Type B pancreatic cell (in vitro differentiated cells): ENCODE measurements at regions not wholly inside any gene's neighbourhood (a gene's known extent, or its start where the extent isn't known, plus 50 kb on each side); places are given as distances from the start of the nearest gene placed in this dataset.

Experiments
- DNase-seq: peaks from one replicate; pipeline ENCODE4 v3.0.0; 2021; ENCODE audit warnings: mixed read lengths; ENCODE audit not compliant: unreplicated experiment; ENCODE audit errors: extremely low spot score
- H3K27ac Mint-ChIP-seq: 2 replicates; pipeline ENCODE4 v1.8.0; 2021; ENCODE audit warnings: mild to moderate bottlenecking, mixed read lengths
- H3K27me3 Mint-ChIP-seq: 2 replicates; pipeline ENCODE4 v1.8.0; 2021; ENCODE audit warnings: mixed read lengths
- H3K36me3 Mint-ChIP-seq: 2 replicates; pipeline ENCODE4 v1.8.0; 2021; ENCODE audit warnings: mixed read lengths
- H3K4me1 Mint-ChIP-seq: one replicate; pipeline ENCODE4 v1.8.0; 2021; ENCODE audit warnings: mixed read lengths; ENCODE audit not compliant: unreplicated experiment
- H3K4me3 Mint-ChIP-seq: 2 replicates; pipeline ENCODE4 v1.8.0; 2021; ENCODE audit warnings: mild to moderate bottlenecking, mixed read lengths
- H3K9me3 Mint-ChIP-seq: 2 replicates; pipeline ENCODE4 v1.8.0; 2021; ENCODE audit warnings: mixed read lengths
- TF ChIP-seq, protein P1 (sequence below): fragments of 200-600 bp; sonication (generic); conservative IDR thresholded peaks from 2 replicates; pipeline ENCODE4 v1.5.0; 2021; ENCODE audit warnings: antibody characterized with exemption, mild to moderate bottlenecking

DNA sequence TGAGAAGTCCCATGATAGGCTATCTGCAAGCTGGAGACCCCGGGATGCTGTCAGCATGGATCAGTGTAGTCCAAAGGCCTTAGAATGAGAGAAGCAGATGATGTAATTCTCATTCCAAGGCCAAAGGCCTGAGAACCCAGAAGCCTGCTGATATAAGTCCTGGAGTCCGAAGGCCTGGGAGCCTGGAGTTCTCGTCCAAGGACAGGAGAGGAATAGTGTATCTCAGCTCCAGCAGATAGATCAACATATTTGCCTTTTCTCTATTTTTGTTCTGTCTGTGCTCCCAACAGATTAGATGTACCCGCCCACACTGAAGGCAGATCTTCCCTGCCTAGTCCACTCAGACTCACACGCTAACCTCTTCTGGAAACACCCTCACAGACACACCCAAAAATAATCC lies 454.9 kb upstream of the CHAC2 start:
- Mint-ChIP-seq H3K27ac (no peak overlapping the region), H3K27me3 (no peaks in the 10 kb centered on the region), H3K4me1 (no peaks in the 10 kb centered on the region), H3K9me3 (peaks cover 5% of the 10 kb centered on the region), H3K36me3 (no peaks in the 10 kb centered on the region), H3K4me3 (no peak overlapping the region)
- DNase-seq, result no peak
- TF ChIP-seq, protein P1, sequence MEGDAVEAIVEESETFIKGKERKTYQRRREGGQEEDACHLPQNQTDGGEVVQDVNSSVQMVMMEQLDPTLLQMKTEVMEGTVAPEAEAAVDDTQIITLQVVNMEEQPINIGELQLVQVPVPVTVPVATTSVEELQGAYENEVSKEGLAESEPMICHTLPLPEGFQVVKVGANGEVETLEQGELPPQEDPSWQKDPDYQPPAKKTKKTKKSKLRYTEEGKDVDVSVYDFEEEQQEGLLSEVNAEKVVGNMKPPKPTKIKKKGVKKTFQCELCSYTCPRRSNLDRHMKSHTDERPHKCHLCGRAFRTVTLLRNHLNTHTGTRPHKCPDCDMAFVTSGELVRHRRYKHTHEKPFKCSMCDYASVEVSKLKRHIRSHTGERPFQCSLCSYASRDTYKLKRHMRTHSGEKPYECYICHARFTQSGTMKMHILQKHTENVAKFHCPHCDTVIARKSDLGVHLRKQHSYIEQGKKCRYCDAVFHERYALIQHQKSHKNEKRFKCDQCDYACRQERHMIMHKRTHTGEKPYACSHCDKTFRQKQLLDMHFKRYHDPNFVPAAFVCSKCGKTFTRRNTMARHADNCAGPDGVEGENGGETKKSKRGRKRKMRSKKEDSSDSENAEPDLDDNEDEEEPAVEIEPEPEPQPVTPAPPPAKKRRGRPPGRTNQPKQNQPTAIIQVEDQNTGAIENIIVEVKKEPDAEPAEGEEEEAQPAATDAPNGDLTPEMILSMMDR, result no peak

- no peak overlapping the region for H3K4me3 Mint-ChIP-seq
- TF ChIP-seq, protein P1, result no peak
- H3K36me3 Mint-ChIP-seq, result no peaks in the 10 kb centered on the region
- H3K27me3 Mint-ChIP-seq, result no peaks in the 10 kb centered on the region
- no peak overlapping the region for H3K27ac Mint-ChIP-seq
- H3K4me1 Mint-ChIP-seq, result no peaks in the 10 kb centered on the region
- peaks cover 5% of the 10 kb centered on the region for H3K9me3 Mint-ChIP-seq
- no peak for DNase-seq
Observed at GRCh38 chr2:53312181-53312580, 455.4 kb upstream of the CHAC2 start.

GRCh38 chr2:53303012-53303578 lies 464.5 kb upstream of the CHAC2 start:
- no peaks in the 10 kb centered on the region for H3K27me3 Mint-ChIP-seq

GRCh38 chr2:53302455-53302854 lies 465.1 kb upstream of the CHAC2 start:
- no peak for DNase-seq
- TF ChIP-seq, protein P1, result no peak
- Mint-ChIP-seq H3K4me3 (no peak overlapping the region), H3K36me3 (no peaks in the 10 kb centered on the region), H3K27ac (no peak overlapping the region), H3K27me3 (no peaks in the 10 kb centered on the region), H3K4me1 (no peaks in the 10 kb centered on the region), H3K9me3 (no peaks in the 10 kb centered on the region)

More at GRCh38 chr2:53303012-53303578, 464.5 kb upstream of the CHAC2 start:
- Mint-ChIP-seq H3K36me3 (no peaks in the 10 kb centered on the region), H3K4me3 (no peak overlapping the region), H3K4me1 (no peaks in the 10 kb centered on the region), H3K27ac (no peak overlapping the region), H3K9me3 (no peaks in the 10 kb centered on the region)
- TF ChIP-seq, protein P1, result no peak
- DNase-seq, result no peak

- H3K27ac Mint-ChIP-seq, result no peak overlapping the region
- no peaks in the 10 kb centered on the region for H3K27me3 Mint-ChIP-seq
- H3K4me3 Mint-ChIP-seq, result no peak overlapping the region
- TF ChIP-seq, protein P1, result no peak
- H3K9me3 Mint-ChIP-seq, result no peaks in the 10 kb centered on the region
- no peaks in the 10 kb centered on the region for H3K36me3 Mint-ChIP-seq
- H3K4me1 Mint-ChIP-seq, result no peaks in the 10 kb centered on the region
- no peak for DNase-seq
Observed at GRCh38 chr2:53289309-53290006, 478.1 kb upstream of the CHAC2 start.
